ENCODE measurements at regions not wholly inside any gene's neighbourhood (a gene's known extent, or its start where the extent isn't known, plus 50 kb on each side); places are given as distances from the start of the nearest gene placed in this dataset.

- ATAC-seq: no peak
- TF ChIP-seq POU6F1 (CRISPR knock-in tag; IDR thresholded peaks at IDR 0.05; ENCODE audit: borderline replicate concordance, low read depth): no peak
- no peak for TF ChIP-seq OSR1 (CRISPR knock-in tag; IDR thresholded peaks at IDR 0.05)
- no peak for TF ChIP-seq PPARA (CRISPR knock-in tag; IDR thresholded peaks at IDR 0.05; ENCODE audit: borderline replicate concordance)
- TF ChIP-seq ISL1 (CRISPR knock-in tag; IDR thresholded peaks at IDR 0.05): peak; percentile 81
- TF ChIP-seq SNAI2 (CRISPR knock-in tag; IDR thresholded peaks at IDR 0.05): peak; percentile 31; the same call in 1 of the 2 replicates
- TF ChIP-seq RARB (CRISPR knock-in tag; IDR thresholded peaks at IDR 0.05): no peak
- TF ChIP-seq ARNTL (CRISPR knock-in tag; IDR thresholded peaks at IDR 0.05; ENCODE audit: borderline replicate concordance, low read depth): no peak
- TF ChIP-seq TSHZ2 (CRISPR knock-in tag; IDR thresholded peaks at IDR 0.05): peak; percentile 79; the same call in 1 of the 2 replicates
- TF ChIP-seq TCF4 (CRISPR knock-in tag; IDR thresholded peaks at IDR 0.05; ENCODE audit: borderline replicate concordance): peak; percentile 81
- TF ChIP-seq BACH2 (CRISPR knock-in tag; IDR thresholded peaks at IDR 0.05; ENCODE audit: borderline replicate concordance): no peak
- no peak for TF ChIP-seq ESRRG (CRISPR knock-in tag; IDR thresholded peaks at IDR 0.05)
- no peak for TF ChIP-seq ZNF565 (CRISPR knock-in tag; conservative IDR thresholded peaks at IDR 0.05; ENCODE audit: low read depth)
Measured at GRCh38 chr5:144882739-144883283, 712.1 kb downstream of the KCTD16 start.

GRCh38 chr5:144880513-144880912 lies 709.8 kb downstream of the KCTD16 start:
- no peak for ATAC-seq
- TF ChIP-seq CSDC2 (CRISPR knock-in tag; IDR thresholded peaks at IDR 0.05) (no peak), PPARA (CRISPR knock-in tag; IDR thresholded peaks at IDR 0.05; ENCODE audit: borderline replicate concordance) (no peak), CSRNP3 (CRISPR knock-in tag; IDR thresholded peaks at IDR 0.05) (no peak), BACH2 (CRISPR knock-in tag; IDR thresholded peaks at IDR 0.05; ENCODE audit: borderline replicate concordance) (no peak), ZNF565 (CRISPR knock-in tag; conservative IDR thresholded peaks at IDR 0.05; ENCODE audit: low read depth) (no peak), ZNF70 (CRISPR knock-in tag; IDR thresholded peaks at IDR 0.05) (no peak), RARB (CRISPR knock-in tag; IDR thresholded peaks at IDR 0.05) (no peak), ZNF8 (CRISPR knock-in tag; IDR thresholded peaks at IDR 0.05) (no peak), ISL1 (CRISPR knock-in tag; IDR thresholded peaks at IDR 0.05) (no peak)

GRCh38 chr5:144876990-144877389 lies 706.3 kb downstream of the KCTD16 start:
- TF ChIP-seq PATZ1 (CRISPR knock-in tag; IDR thresholded peaks at IDR 0.05; ENCODE audit: borderline replicate concordance) (no peak), TOX (CRISPR knock-in tag; IDR thresholded peaks at IDR 0.05; ENCODE audit: borderline replicate concordance) (no peak), CSRNP3 (CRISPR knock-in tag; IDR thresholded peaks at IDR 0.05) (no peak), OSR1 (CRISPR knock-in tag; IDR thresholded peaks at IDR 0.05) (no peak), RARB (CRISPR knock-in tag; IDR thresholded peaks at IDR 0.05) (no peak)
- ATAC-seq: no peak

- TF ChIP-seq ZNF565 (CRISPR knock-in tag; conservative IDR thresholded peaks at IDR 0.05; ENCODE audit: low read depth): no peak
- TF ChIP-seq POU6F1 (CRISPR knock-in tag; IDR thresholded peaks at IDR 0.05; ENCODE audit: borderline replicate concordance, low read depth): no peak
- no peak for ATAC-seq
Measured at GRCh38 chr5:144873076-144873475, 702.4 kb downstream of the KCTD16 start.
